H1 (cell line): ENCODE measurements at regions not wholly inside any gene's neighbourhood (a gene's known extent, or its start where the extent isn't known, plus 50 kb on each side); places are given as distances from the start of the nearest gene placed in this dataset.

ENCODE experiments used
- EGR1 ChIP-seq: IDR thresholded peaks from 2 replicates; pipeline ENCODE4 v1.6.1; 2011; ENCODE audit warnings: low read depth, low read length, borderline replicate concordance
- YY1 ChIP-seq: IDR thresholded peaks from 2 replicates; pipeline ENCODE4 v1.6.1; 2011; ENCODE audit warnings: low read depth, mild to moderate bottlenecking, low read length

DNA sequence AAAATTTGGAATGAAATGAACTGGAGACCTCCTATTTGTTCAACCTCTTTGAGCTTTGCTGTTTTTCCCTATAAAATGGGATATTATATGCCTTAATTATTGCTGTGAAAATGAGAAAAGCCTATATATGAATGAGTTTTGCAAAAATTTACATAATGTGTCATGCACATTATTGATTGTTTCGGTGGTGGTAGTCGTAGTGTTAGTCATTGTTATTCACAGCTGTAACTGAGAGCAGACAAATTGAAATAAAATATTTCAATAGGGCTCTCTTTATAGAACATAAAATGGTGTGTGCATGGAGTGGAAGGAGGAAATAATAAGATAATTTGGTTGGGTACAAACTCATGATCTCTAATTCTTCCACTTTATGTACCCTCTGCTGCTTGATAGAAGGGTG, 153.7 kb upstream of the GADL1 start (continued):
- no peak for TF ChIP-seq YY1
- TF ChIP-seq EGR1: no peak
